ENCODE measurements at regions not wholly inside any gene's neighbourhood (a gene's known extent, or its start where the extent isn't known, plus 50 kb on each side); places are given as distances from the start of the nearest gene placed in this dataset.

DNA sequence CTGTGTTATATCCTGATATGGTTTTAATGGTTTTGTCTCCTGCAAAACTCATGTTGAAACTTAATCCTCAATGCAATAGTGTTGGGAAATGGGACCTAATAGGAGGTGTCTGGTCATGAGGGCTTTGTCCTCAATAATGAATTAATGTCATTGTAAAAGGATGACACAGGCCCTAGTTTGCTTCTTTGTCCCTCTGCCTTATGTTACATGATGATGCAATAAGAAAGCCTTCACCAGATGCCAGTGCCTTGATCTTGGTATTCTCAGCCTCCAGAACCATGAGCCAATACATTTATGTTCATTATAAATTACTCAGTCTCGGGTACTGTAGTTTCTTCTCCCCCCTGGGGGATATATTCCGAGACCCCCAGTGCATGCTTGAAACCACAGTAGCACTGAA, 1247.4 kb upstream of the SORCS1 start (continued):
- TF ChIP-seq, protein P1, sequence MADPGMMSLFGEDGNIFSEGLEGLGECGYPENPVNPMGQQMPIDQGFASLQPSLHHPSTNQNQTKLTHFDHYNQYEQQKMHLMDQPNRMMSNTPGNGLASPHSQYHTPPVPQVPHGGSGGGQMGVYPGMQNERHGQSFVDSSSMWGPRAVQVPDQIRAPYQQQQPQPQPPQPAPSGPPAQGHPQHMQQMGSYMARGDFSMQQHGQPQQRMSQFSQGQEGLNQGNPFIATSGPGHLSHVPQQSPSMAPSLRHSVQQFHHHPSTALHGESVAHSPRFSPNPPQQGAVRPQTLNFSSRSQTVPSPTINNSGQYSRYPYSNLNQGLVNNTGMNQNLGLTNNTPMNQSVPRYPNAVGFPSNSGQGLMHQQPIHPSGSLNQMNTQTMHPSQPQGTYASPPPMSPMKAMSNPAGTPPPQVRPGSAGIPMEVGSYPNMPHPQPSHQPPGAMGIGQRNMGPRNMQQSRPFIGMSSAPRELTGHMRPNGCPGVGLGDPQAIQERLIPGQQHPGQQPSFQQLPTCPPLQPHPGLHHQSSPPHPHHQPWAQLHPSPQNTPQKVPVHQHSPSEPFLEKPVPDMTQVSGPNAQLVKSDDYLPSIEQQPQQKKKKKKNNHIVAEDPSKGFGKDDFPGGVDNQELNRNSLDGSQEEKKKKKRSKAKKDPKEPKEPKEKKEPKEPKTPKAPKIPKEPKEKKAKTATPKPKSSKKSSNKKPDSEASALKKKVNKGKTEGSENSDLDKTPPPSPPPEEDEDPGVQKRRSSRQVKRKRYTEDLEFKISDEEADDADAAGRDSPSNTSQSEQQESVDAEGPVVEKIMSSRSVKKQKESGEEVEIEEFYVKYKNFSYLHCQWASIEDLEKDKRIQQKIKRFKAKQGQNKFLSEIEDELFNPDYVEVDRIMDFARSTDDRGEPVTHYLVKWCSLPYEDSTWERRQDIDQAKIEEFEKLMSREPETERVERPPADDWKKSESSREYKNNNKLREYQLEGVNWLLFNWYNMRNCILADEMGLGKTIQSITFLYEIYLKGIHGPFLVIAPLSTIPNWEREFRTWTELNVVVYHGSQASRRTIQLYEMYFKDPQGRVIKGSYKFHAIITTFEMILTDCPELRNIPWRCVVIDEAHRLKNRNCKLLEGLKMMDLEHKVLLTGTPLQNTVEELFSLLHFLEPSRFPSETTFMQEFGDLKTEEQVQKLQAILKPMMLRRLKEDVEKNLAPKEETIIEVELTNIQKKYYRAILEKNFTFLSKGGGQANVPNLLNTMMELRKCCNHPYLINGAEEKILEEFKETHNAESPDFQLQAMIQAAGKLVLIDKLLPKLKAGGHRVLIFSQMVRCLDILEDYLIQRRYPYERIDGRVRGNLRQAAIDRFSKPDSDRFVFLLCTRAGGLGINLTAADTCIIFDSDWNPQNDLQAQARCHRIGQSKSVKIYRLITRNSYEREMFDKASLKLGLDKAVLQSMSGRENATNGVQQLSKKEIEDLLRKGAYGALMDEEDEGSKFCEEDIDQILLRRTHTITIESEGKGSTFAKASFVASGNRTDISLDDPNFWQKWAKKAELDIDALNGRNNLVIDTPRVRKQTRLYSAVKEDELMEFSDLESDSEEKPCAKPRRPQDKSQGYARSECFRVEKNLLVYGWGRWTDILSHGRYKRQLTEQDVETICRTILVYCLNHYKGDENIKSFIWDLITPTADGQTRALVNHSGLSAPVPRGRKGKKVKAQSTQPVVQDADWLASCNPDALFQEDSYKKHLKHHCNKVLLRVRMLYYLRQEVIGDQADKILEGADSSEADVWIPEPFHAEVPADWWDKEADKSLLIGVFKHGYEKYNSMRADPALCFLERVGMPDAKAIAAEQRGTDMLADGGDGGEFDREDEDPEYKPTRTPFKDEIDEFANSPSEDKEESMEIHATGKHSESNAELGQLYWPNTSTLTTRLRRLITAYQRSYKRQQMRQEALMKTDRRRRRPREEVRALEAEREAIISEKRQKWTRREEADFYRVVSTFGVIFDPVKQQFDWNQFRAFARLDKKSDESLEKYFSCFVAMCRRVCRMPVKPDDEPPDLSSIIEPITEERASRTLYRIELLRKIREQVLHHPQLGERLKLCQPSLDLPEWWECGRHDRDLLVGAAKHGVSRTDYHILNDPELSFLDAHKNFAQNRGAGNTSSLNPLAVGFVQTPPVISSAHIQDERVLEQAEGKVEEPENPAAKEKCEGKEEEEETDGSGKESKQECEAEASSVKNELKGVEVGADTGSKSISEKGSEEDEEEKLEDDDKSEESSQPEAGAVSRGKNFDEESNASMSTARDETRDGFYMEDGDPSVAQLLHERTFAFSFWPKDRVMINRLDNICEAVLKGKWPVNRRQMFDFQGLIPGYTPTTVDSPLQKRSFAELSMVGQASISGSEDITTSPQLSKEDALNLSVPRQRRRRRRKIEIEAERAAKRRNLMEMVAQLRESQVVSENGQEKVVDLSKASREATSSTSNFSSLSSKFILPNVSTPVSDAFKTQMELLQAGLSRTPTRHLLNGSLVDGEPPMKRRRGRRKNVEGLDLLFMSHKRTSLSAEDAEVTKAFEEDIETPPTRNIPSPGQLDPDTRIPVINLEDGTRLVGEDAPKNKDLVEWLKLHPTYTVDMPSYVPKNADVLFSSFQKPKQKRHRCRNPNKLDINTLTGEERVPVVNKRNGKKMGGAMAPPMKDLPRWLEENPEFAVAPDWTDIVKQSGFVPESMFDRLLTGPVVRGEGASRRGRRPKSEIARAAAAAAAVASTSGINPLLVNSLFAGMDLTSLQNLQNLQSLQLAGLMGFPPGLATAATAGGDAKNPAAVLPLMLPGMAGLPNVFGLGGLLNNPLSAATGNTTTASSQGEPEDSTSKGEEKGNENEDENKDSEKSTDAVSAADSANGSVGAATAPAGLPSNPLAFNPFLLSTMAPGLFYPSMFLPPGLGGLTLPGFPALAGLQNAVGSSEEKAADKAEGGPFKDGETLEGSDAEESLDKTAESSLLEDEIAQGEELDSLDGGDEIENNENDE (IDR thresholded peaks at IDR 0.05; ENCODE audit: insufficient replicate concordance, low read length): no peak
- TF ChIP-seq SRF (IDR thresholded peaks at IDR 0.05; ENCODE audit: low read depth, low read length) (no peak), JUND (IDR thresholded peaks at IDR 0.05; ENCODE audit: low read length) (no peak), CEBPB (IDR thresholded peaks at IDR 0.05; ENCODE audit: low read depth, low read length) (peak; percentile 29; the same call in 1 of the 2 replicates), ZNF274 (IDR thresholded peaks at IDR 0.05; ENCODE audit: borderline replicate concordance, extremely low read depth, low read length) (no peak), KDM5A (IDR thresholded peaks at IDR 0.05; ENCODE audit: low read length) (no peak)
